ENCODE measurements at regions not wholly inside any gene's neighbourhood (a gene's known extent, or its start where the extent isn't known, plus 50 kb on each side); places are given as distances from the start of the nearest gene placed in this dataset.

- Histone ChIP-seq H3K4me1 (ENCODE audit: control insufficient read depth in 5 of 5, insufficient read depth in 5 of 5, low read length in 5 of 5) (peaks cover 0 to 21% (median 6%) of the 10 kb centered on the region in 5 donors), H3K9me3 (ENCODE audit: control insufficient read depth in 5 of 5, low read length in 5 of 5) (no peaks in the 10 kb centered on the region)
Observed at GRCh38 chr11:91247009-91247735, 977.4 kb upstream of the FAT3 start.

GRCh38 chr11:91244912-91245311, 979.7 kb upstream of the FAT3 start:
- Histone ChIP-seq H3K27me3 (ENCODE audit: control insufficient read depth in 5 of 5, insufficient read depth in 4 of 5, low read length in 5 of 5) (no peaks in the 10 kb centered on the region), H3K4me1 (ENCODE audit: control insufficient read depth in 5 of 5, insufficient read depth in 5 of 5, low read length in 5 of 5) (peaks cover 0 to 21% (median 6%) of the 10 kb centered on the region in 5 donors), H3K27ac (ENCODE audit: low read depth, low read length) (no peak overlapping the region), H3K36me3 (ENCODE audit: control insufficient read depth in 5 of 5, insufficient read depth in 5 of 5, low read length in 5 of 5) (no peaks in the 10 kb centered on the region), H3K4me3 (ENCODE audit: low read depth in 1 of 5, low read length in 5 of 5) (no peak overlapping the region), H3K9ac (ENCODE audit: low read length in 5 of 5) (no peak overlapping the region), H3K9me3 (ENCODE audit: control insufficient read depth in 5 of 5, low read length in 5 of 5) (no peaks in the 10 kb centered on the region)

More at GRCh38 chr11:91247009-91247735, 977.4 kb upstream of the FAT3 start:
- H3K4me3 ChIP-seq (ENCODE audit: low read depth in 1 of 5, low read length in 5 of 5) = no peak overlapping the region
- no peak overlapping the region for H3K27ac ChIP-seq (ENCODE audit: low read depth, low read length)
- H3K9ac ChIP-seq (ENCODE audit: low read length in 5 of 5) = no peak overlapping the region
- H3K36me3 ChIP-seq (ENCODE audit: control insufficient read depth in 5 of 5, insufficient read depth in 5 of 5, low read length in 5 of 5) = no peaks in the 10 kb centered on the region
- no peaks in the 10 kb centered on the region for H3K27me3 ChIP-seq (ENCODE audit: control insufficient read depth in 5 of 5, insufficient read depth in 4 of 5, low read length in 5 of 5)

- Histone ChIP-seq H3K27me3 (ENCODE audit: control insufficient read depth in 5 of 5, insufficient read depth in 4 of 5, low read length in 5 of 5) (no peaks in the 10 kb centered on the region), H3K36me3 (ENCODE audit: control insufficient read depth in 5 of 5, insufficient read depth in 5 of 5, low read length in 5 of 5) (no peaks in the 10 kb centered on the region), H3K4me1 (ENCODE audit: control insufficient read depth in 5 of 5, insufficient read depth in 5 of 5, low read length in 5 of 5) (peaks cover 0 to 21% (median 6%) of the 10 kb centered on the region in 5 donors), H3K27ac (ENCODE audit: low read depth, low read length) (no peak overlapping the region), H3K9me3 (ENCODE audit: control insufficient read depth in 5 of 5, low read length in 5 of 5) (no peaks in the 10 kb centered on the region), H3K9ac (ENCODE audit: low read length in 5 of 5) (no peak overlapping the region), H3K4me3 (ENCODE audit: low read depth in 1 of 5, low read length in 5 of 5) (no peak overlapping the region)
Observed at GRCh38 chr11:91243630-91244029, 981.0 kb upstream of the FAT3 start.

GRCh38 chr11:91243051-91243450, 981.6 kb upstream of the FAT3 start:
- H3K9ac ChIP-seq (ENCODE audit: low read length in 5 of 5) = no peak overlapping the region
- no peak overlapping the region for H3K4me3 ChIP-seq (ENCODE audit: low read depth in 1 of 5, low read length in 5 of 5)
- no peaks in the 10 kb centered on the region for H3K9me3 ChIP-seq (ENCODE audit: control insufficient read depth in 5 of 5, low read length in 5 of 5)
- no peaks in the 10 kb centered on the region for H3K27me3 ChIP-seq (ENCODE audit: control insufficient read depth in 5 of 5, insufficient read depth in 4 of 5, low read length in 5 of 5)
- no peak overlapping the region for H3K27ac ChIP-seq (ENCODE audit: low read depth, low read length)
- H3K4me1 ChIP-seq (ENCODE audit: control insufficient read depth in 5 of 5, insufficient read depth in 5 of 5, low read length in 5 of 5) = peaks cover 0 to 21% (median 6%) of the 10 kb centered on the region in 5 donors
- no peaks in the 10 kb centered on the region for H3K36me3 ChIP-seq (ENCODE audit: control insufficient read depth in 5 of 5, insufficient read depth in 5 of 5, low read length in 5 of 5)

GRCh38 chr11:91241226-91241625, 983.4 kb upstream of the FAT3 start:
- H3K27ac ChIP-seq (ENCODE audit: low read depth, low read length) = no peak overlapping the region
- no peak overlapping the region for H3K9ac ChIP-seq (ENCODE audit: low read length in 5 of 5)
- peaks cover 0 to 21% (median 6%) of the 10 kb centered on the region in 5 donors for H3K4me1 ChIP-seq (ENCODE audit: control insufficient read depth in 5 of 5, insufficient read depth in 5 of 5, low read length in 5 of 5)
- H3K4me3 ChIP-seq (ENCODE audit: low read depth in 1 of 5, low read length in 5 of 5) = no peak overlapping the region
- H3K9me3 ChIP-seq (ENCODE audit: control insufficient read depth in 5 of 5, low read length in 5 of 5) = no peaks in the 10 kb centered on the region
- no peaks in the 10 kb centered on the region for H3K27me3 ChIP-seq (ENCODE audit: control insufficient read depth in 5 of 5, insufficient read depth in 4 of 5, low read length in 5 of 5)
- no peaks in the 10 kb centered on the region for H3K36me3 ChIP-seq (ENCODE audit: control insufficient read depth in 5 of 5, insufficient read depth in 5 of 5, low read length in 5 of 5)

- H3K4me3 ChIP-seq (ENCODE audit: low read depth in 1 of 5, low read length in 5 of 5) = no peak overlapping the region
- H3K9ac ChIP-seq (ENCODE audit: low read length in 5 of 5) = no peak overlapping the region
- peaks cover 0 to 13% (median 6%) of the 10 kb centered on the region in 5 donors for H3K4me1 ChIP-seq (ENCODE audit: control insufficient read depth in 5 of 5, insufficient read depth in 5 of 5, low read length in 5 of 5)
- H3K27ac ChIP-seq (ENCODE audit: low read depth, low read length) = no peak overlapping the region
- H3K27me3 ChIP-seq (ENCODE audit: control insufficient read depth in 5 of 5, insufficient read depth in 4 of 5, low read length in 5 of 5) = no peaks in the 10 kb centered on the region
- no peaks in the 10 kb centered on the region for H3K36me3 ChIP-seq (ENCODE audit: control insufficient read depth in 5 of 5, insufficient read depth in 5 of 5, low read length in 5 of 5)
- H3K9me3 ChIP-seq (ENCODE audit: control insufficient read depth in 5 of 5, low read length in 5 of 5) = no peaks in the 10 kb centered on the region
Observed at GRCh38 chr11:91239359-91239758, 985.3 kb upstream of the FAT3 start.

GRCh38 chr11:91231226-91231625, 993.4 kb upstream of the FAT3 start:
- no peak overlapping the region for H3K4me3 ChIP-seq (ENCODE audit: low read depth in 1 of 5, low read length in 5 of 5)
- no peak overlapping the region for H3K27ac ChIP-seq (ENCODE audit: low read depth, low read length)
- H3K9ac ChIP-seq (ENCODE audit: low read length in 5 of 5) = no peak overlapping the region
- no peaks in the 10 kb centered on the region for H3K36me3 ChIP-seq (ENCODE audit: control insufficient read depth in 5 of 5, insufficient read depth in 5 of 5, low read length in 5 of 5)
- no peaks in the 10 kb centered on the region for H3K9me3 ChIP-seq (ENCODE audit: control insufficient read depth in 5 of 5, low read length in 5 of 5)
- no peaks in the 10 kb centered on the region for H3K27me3 ChIP-seq (ENCODE audit: control insufficient read depth in 5 of 5, insufficient read depth in 4 of 5, low read length in 5 of 5)
- no peaks in the 10 kb centered on the region for H3K4me1 ChIP-seq (ENCODE audit: control insufficient read depth in 5 of 5, insufficient read depth in 5 of 5, low read length in 5 of 5)

- Histone ChIP-seq H3K4me1 (ENCODE audit: control insufficient read depth in 5 of 5, insufficient read depth in 5 of 5, low read length in 5 of 5) (no peaks in the 10 kb centered on the region), H3K4me3 (ENCODE audit: low read depth in 1 of 5, low read length in 5 of 5) (no peak overlapping the region), H3K9ac (ENCODE audit: low read length in 5 of 5) (no peak overlapping the region), H3K36me3 (ENCODE audit: control insufficient read depth in 5 of 5, insufficient read depth in 5 of 5, low read length in 5 of 5) (no peaks in the 10 kb centered on the region), H3K27ac (ENCODE audit: low read depth, low read length) (no peak overlapping the region), H3K9me3 (ENCODE audit: control insufficient read depth in 5 of 5, low read length in 5 of 5) (no peaks in the 10 kb centered on the region), H3K27me3 (ENCODE audit: control insufficient read depth in 5 of 5, insufficient read depth in 4 of 5, low read length in 5 of 5) (no peaks in the 10 kb centered on the region)
Observed at GRCh38 chr11:91230647-91231046, 994.0 kb upstream of the FAT3 start.

- Histone ChIP-seq H3K4me1 (ENCODE audit: control insufficient read depth in 5 of 5, insufficient read depth in 5 of 5, low read length in 5 of 5) (no peaks in the 10 kb centered on the region), H3K4me3 (ENCODE audit: low read depth in 1 of 5, low read length in 5 of 5) (no peak overlapping the region), H3K9ac (ENCODE audit: low read length in 5 of 5) (no peak overlapping the region), H3K36me3 (ENCODE audit: control insufficient read depth in 5 of 5, insufficient read depth in 5 of 5, low read length in 5 of 5) (no peaks in the 10 kb centered on the region), H3K27ac (ENCODE audit: low read depth, low read length) (no peak overlapping the region), H3K27me3 (ENCODE audit: control insufficient read depth in 5 of 5, insufficient read depth in 4 of 5, low read length in 5 of 5) (no peaks in the 10 kb centered on the region), H3K9me3 (ENCODE audit: control insufficient read depth in 5 of 5, low read length in 5 of 5) (no peaks in the 10 kb centered on the region)
Observed at GRCh38 chr11:91222830-91223229, 1000.0 kb upstream of the CHORDC1 start.

GRCh38 chr11:91220476-91221202, 997.8 kb upstream of the CHORDC1 start:
- no peak overlapping the region for H3K27ac ChIP-seq (ENCODE audit: low read depth, low read length)

More at GRCh38 chr11:91220476-91221202, 997.8 kb upstream of the CHORDC1 start:
- no peaks in the 10 kb centered on the region for H3K4me1 ChIP-seq (ENCODE audit: control insufficient read depth in 5 of 5, insufficient read depth in 5 of 5, low read length in 5 of 5)
- no peak overlapping the region for H3K4me3 ChIP-seq (ENCODE audit: low read depth in 1 of 5, low read length in 5 of 5)
- no peaks in the 10 kb centered on the region for H3K9me3 ChIP-seq (ENCODE audit: control insufficient read depth in 5 of 5, low read length in 5 of 5)
- H3K36me3 ChIP-seq (ENCODE audit: control insufficient read depth in 5 of 5, insufficient read depth in 5 of 5, low read length in 5 of 5) = no peaks in the 10 kb centered on the region
- no peaks in the 10 kb centered on the region for H3K27me3 ChIP-seq (ENCODE audit: control insufficient read depth in 5 of 5, insufficient read depth in 4 of 5, low read length in 5 of 5)
- H3K9ac ChIP-seq (ENCODE audit: low read length in 5 of 5) = no peak overlapping the region
